HG02610 (cell line): ENCODE measurements at regions not wholly inside any gene's neighbourhood (a gene's known extent, or its start where the extent isn't known, plus 50 kb on each side); places are given as distances from the start of the nearest gene placed in this dataset.
"Not testable (repeated sequence)": the region's sequence is repeated elsewhere in the genome, so short reads cannot be mapped to it uniquely, and the experiment has no call there.

Source experiments
- ATAC-seq: cut with Tn5 transposase; IDR thresholded peaks from one replicate; pipeline ENCODE4 v1.9.1; 2021; ENCODE audit warnings: mild to moderate bottlenecking, moderate library complexity; ENCODE audit not compliant: unreplicated experiment

DNA sequence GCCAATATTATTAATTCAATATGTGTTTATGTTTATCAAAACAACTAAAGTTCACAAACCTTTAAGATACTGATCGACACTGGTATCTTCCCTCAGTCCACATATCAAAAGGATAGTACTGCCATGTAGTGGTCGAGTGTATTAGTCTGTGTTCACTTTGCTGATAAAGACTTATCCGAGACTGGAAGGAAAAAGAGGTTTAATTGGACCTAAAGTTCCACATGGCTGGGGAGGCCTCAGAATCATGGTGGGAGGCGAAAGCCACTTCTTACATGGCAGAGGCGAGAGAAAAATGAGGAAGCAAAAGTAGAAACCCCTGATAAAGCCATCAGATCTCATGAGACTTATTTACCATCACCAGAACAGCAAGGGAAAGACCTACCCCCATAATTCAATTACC lies 325.4 kb upstream of the PHF14 start:
- ATAC-seq: no peak

DNA sequence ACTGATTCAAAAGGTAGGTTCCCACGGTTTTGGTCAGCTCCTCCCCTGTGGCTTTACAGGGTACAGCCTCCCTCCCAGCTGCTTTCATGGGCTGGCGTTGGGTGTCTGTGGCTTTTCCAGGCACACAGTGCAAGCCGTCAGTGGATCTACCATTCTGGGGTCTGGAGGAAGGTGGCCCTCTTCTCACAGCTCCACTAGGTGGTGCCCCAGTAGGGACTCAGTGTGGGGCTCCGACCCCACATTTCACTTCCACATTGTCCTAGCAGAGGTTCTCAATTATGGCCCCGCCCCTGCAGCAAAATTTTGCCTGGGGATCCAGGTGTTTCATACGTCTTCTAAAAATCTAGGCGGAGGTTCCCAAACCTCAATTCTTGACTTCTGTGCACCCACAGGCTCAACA lies 324.6 kb upstream of the PHF14 start:
- ATAC-seq: not testable (repeated sequence)

DNA sequence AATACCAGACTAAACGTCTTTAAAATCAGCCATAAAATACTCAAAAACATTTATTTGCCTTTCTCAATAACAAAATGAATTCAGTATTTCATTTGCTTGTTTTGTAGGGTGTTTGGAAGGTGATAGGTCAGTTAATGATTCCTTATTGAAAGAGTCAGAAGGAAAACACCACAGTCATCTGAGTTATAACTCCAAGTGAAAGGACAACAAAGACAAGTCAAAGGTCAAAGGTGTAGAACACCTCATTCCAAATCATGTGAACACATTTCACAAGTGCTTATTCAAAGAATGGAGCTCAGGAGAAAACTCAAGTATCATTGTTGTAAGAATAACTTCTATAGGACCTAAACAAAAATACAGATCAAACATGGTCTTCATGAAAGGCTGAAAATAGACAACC lies 318.6 kb upstream of the PHF14 start:
- no peak for ATAC-seq

DNA sequence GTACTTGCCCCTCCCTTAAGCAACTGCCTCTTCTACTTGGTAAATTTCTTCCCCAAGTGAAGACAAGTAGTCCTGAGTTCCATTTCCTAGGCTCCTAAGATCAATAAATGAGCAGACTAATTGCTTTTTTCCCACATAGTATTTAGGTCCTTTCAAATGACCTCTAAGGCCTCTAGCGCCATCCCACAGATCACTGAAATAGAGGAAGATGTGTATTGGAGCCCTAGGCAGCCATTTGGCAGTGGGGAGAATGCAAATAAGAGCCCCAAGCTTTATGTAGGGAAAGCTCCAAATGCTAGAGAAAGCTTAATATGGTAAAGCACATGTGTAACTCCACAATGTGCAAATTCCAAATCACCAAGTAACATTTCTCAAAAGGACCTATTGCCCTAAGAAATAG lies 316.5 kb upstream of the PHF14 start:
- ATAC-seq: no peak

DNA sequence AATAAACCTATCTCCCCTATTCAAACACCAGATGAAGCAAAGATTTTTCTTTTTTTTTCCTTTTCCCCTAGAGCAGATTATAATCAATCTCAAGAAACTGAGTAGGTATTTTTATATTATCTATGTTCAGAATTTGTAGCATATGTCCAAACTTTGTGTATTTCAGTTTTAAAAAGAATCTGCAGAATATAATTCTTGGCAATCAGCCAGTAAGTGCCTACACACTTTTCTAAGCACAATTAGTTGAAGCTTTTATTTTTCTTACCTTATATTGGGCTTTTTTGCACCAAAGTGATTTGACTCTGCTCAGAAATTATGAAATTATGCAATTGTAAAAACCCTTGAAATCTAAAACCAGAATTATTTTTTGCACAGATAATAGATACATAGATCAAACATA lies 315.8 kb upstream of the PHF14 start:
- ATAC-seq: no peak

DNA sequence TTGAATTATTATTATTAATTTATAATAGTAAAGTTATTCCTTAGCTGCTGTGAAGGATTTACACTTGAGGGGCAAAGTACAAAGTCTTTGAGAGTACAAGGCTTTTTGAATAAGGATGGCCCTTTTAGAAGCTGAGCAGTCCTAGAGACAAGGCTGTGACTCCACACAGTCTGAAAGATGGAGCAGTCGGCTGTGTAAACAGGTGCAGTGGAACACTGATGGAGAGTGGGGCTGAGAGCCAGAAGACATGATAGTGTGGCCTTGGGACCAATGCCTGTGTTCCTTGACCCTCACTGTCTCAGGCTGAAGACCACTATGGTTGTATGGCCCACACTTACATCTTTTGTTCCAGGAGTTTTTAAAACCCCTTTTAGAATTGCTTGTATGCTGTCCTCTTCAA lies 311.2 kb upstream of the PHF14 start:
- no peak for ATAC-seq

DNA sequence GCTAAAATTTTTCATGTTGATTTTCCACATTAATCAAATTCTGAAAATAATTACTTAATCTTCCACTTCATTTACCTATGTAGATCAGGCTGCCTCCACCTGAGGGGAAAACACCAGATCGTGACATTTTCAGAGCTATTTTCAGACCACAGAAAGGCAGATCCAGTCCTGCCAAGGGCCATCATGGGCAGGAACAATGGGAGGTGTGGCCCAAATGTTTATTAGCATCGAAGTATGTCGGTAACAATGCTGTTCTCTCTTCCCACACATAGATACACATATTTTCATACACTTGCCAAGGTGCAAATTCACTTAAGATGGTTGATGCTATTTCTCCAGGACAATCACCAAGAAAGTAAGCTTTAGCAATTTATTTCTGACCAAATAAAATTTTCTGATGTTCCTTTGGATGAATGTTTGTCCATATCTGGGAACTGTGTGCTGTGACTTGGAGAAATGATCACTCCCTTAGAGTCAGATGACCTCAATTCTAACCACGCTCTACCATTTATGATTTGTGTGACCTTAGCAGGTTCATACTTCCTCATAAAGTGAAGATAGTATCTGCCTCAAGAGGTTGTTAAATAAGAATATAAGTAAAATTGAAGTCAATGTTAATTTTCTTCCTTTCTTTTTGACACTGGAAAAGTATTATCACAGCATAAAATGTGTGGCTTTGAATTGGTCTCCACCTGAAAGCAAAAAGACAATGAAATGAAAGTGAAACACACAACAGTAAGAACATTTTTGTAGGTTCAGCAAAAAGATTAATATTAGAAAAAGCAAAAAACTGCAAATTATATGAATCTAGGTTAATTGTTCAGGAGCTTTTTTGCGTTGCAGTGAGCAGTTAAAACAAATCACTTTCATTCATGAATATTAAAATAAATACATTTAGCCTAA lies 310.4 kb upstream of the PHF14 start:
- no peak for ATAC-seq

DNA sequence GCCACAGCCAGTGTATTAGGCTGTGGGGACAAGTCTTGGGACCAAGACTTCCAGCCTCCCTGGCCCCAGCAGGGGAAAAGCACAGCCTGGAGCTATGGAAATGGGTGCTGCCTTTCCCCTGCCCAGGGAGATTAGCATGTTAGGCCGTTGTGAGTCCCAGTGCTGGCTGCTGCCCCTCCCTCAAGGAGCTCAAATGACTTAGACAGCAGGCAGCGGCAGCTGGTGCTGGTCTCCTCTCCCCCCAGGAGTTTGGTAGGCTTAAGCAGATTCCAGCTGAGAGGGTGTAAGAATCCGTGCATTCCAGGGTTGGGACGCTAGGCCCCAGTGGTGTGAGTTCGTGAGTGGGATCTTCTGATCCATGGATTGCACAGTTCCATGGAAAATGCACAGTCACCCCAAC lies 301.5 kb upstream of the PHF14 start:
- ATAC-seq: no peak

DNA sequence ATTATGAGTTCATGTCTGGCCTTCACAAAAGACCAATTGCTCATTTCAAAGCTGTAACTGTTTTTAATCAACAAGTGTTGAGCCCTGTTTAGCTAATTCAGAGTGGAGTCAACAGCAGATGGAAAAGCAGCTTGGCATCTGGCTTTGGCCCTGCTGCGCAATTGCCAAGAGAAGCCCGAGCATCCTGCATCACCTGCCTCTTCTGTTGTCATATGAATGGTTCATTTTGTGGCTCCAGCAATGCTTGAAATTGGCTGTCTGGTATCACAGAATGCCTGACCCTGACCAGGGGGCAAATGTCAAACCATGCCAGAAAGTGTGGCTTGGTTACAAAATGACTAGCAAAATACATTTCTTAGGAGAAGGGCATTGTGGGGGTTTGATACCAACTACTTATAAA lies 296.5 kb upstream of the PHF14 start:
- no peak for ATAC-seq

DNA sequence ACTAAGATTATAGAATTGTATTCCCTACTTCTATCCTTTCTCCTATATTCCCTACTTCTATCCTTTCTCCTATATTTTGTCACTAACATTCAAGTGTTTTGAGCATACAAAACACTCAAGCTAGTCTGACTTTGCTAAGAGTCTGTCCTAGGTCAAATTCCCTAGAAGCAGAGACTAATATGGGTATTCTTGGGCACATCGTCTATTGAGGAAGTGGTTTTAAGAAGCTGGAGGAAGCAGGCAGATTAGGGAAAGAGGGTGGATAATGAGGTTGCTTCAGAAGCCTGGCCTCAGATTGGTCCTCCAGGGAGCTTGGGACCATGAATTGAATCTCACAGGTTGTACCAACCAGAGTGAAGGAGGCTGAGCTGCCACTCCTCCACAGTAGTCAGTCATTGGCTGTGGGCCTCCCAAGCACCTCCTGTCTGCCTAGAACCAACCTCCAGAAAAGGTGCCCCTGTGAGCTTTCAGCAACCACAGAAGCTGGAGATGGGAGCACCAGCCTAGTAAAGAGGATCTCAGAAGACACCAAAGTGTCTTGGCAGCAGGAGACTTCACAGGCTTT lies 295.9 kb upstream of the PHF14 start:
- no peak for ATAC-seq

DNA sequence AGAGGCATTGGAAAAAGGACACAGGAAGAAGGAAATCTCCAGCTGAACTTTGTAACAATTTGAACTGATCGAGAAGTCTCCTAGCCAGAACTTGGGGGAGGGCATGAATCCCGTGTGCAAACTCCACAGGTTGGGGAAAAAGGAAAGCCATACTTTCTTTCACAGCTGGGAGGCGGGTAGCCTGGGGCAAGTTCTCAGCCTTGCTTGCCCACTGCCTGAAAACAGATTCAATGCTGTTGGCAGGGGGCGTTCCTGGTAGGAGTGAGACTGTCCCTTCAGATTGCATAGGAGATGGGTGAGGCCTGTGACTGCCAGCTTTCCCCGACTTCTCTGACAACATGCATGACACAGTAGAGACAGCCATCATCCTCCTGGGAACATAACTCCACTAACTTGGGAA lies 289.1 kb upstream of the PHF14 start:
- ATAC-seq: no peak

DNA sequence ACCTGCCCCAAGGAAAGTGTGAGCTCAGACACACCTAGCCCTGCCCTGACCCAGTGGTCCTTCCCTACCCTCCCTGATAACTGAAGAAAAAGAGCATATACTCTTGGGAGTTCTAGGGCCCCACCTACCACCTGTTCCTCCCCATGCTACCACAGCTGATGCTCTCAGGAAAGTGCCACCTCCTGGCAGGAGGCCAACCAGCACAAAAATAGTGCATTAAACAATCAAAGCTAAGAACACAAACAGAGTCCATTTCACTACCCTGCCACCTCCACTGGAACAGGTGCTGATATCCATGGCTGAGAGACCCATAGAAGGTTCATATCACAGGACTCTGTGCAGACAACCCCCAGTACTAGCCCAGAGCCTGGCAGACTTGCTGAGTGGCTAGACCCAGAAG lies 288.6 kb upstream of the PHF14 start:
- ATAC-seq: no peak

DNA sequence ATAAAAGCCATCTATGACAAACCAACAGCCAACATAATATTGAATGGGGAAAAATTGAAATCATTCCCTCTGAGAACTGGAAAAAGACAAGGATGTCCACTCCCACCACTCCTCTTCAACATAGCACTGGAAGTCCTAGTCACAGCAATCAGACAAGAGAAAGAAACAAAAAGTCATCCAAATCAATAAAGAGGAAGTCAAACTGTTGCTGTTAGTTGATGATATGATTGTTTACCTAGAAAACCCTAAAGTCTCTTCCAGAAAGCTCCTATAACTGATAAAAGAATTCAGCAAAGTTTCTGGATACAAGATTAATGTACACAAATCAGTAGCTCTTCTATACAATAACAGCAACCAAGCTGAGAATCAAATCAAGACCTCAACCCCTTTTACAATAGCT lies 285.1 kb upstream of the PHF14 start:
- ATAC-seq: no peak

DNA sequence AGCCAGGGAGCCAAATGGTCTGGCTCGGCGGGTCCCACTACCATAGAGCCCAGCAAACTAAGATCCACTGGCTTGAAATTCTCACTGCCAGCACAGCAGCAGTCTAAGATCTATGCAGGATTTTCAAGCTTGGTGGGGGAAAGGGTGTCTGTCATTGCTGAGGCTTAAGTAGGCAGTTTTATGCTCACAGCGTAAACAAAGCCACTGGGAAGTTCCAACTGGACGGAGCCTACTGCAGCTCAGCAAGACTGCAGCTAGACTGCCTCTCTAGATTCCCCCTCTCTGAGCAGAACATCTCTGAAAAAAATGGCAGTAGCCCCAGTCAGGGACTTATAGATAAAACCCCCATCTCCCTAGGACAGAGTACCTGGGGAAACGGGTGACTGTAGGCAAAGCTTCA lies 277.6 kb upstream of the PHF14 start:
- ATAC-seq: no peak

DNA sequence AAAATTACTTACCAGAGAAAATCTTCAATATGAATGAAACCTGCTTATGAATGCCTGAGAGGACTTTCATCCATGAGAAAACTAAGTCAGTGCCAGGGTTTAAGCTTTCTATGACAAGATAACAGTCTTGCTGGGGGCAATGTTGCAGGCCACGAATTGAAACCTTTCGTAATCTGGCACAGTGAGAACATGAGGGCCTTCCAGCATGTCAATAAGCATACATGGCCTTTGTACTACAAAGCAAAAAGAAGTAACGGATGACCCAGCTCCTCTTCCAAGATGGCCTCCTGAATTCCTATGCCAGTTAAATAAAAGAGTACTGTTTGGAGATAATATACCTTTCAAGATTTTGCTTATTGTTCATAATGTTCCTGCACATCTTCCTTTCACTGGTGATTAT lies 270.6 kb upstream of the PHF14 start:
- no peak for ATAC-seq

DNA sequence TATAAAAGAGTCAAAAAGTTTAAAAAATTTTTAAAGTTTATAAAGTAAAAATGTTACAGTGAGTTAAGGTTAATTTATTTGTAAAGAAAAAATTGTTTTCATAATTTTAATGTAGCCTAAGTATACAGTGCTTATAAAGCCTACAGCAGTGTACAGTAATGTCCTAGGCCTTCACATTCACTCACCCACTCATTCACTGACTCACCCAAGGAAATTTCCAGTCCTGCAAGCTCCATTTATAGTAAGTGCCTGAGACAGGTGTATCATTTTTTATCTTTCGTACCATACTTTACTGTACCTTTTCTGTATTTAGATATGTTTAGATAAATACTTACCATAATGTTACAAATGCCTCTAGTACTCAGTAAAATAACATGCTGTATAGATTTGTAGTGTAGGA lies 269.7 kb upstream of the PHF14 start:
- ATAC-seq: no peak

DNA sequence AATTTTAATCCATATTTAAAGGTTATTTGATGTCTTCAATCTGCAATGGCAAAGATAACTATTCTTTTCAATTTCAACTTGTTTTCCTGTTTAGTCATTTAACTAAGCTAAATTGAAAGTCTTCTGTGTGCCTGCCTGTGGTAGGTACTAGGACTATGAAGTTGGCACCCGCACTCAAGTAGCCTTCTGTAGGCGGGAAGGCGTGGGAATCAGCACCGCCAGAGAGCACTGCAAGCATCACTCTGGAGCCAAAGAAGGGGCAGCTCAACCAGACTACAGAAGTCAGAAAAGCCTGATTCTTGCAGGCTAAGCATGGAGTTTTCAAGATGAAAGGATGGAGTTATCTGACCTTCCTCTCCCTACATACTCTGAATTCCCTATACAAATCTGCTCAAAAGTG lies 269.0 kb upstream of the PHF14 start:
- ATAC-seq: no peak

DNA sequence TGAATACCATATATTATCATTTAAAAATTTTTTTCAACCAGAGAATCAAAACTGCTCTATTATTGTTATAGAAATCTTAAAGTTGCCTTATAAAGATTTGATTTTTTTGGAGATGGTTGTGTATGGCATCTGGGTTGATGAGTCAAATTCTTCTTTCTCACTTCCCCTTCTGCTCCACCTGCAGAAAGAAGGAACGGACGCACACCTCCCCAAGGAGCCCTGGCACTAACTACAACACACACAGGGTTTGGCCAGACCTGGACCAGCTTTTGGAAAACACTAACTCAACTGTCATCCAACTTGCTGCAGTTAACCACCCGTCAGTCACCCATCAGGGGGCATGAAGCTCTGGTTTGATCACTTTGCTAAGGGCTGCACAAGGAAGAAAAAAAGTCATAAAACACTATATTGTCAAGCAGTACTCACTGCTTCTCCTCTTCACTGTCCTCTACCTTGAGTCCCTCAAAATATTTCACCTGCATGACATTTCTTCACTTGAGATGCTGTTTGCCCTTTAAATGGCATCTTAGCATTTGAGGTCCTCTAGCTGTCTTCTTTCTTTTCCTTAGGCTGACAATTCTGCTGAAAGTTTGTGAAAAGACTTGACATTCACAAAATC lies 266.7 kb upstream of the PHF14 start:
- peak; percentile 100 for ATAC-seq

DNA sequence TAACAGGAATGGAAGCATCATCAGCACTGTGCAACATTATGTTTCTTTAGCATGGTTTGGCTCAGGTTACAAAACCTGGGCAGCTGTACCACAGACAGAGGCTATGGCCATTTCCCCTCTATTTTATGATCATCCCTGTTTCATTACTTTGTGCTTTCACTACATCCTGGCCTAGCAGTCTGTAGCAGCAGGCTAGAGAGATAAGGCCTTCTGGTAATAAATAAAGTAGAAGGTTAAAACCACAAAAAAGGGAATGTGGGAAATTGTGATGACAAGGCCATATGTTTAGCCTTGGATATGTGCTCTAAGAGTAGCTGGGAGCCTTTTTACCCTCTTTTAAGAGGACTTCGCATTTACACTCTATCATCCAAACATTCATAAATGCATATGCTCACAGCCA lies 266.2 kb upstream of the PHF14 start:
- ATAC-seq: peak; percentile 25

DNA sequence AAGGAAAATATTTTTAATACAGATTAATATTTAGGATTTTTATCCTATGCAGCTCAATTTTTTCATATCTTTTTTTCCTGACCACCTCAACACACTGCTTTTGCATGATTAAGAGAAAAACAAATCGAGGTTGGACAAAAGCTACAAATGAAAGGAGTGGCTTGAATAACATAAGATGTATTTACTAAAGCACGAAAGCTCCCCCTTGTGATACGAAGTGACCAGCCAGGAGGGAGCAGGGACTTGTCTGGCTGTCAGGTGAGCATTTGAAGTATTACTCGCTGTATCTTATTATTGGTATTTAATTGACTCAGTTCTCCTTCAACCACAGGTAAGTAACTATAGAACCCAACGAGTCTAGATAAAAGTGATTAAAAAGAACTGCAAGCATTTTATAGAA lies 265.2 kb upstream of the PHF14 start:
- ATAC-seq: no peak

DNA sequence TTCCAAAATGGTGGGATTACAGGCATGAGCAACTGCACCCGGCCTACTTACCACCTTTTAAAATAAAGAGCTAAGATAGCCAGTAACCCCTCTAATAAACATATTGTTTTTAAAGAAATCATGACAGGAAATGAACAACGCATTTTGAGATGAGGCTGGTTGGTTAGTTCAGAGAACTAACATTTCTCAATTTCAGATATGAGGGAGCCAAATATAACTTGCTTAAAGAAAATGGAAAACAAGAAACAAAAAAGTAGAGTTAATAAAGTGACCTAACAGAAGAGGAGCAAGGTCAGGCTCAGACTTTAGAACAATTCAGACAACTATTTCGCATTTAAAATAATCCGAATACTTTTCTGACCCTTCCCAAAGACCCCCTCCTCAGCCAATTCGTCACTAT lies 254.9 kb upstream of the PHF14 start:
- no peak for ATAC-seq

DNA sequence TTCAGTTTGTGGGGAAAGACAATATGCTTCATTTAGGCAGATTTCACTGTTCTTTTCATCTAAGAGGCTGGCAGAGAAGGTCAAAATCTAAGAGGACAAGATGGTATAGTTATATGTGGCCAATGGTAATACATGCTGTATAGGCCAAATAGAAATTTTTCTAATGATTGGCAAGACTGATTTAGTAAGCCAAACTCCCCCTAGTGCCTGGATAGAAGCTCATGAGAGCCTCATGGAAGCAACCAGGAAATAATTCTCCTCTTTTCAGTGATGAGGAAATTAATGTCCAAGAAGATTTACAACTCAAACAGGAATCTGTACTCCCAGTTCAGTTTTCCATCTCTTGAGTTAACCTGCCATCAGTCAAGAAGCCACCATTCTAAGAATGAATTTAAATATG lies 253.6 kb upstream of the PHF14 start:
- no peak for ATAC-seq
